ENCODE measurements at regions not wholly inside any gene's neighbourhood (a gene's known extent, or its start where the extent isn't known, plus 50 kb on each side); places are given as distances from the start of the nearest gene placed in this dataset.

- POLR2A ChIA-PET: no interaction called here
- Histone ChIP-seq H3K79me2 (ENCODE audit: control insufficient read depth, insufficient read depth, low read length) (no peaks in the 10 kb centered on the region), H3K27me3 (ENCODE audit: control insufficient read depth in 2 of 2, insufficient read depth in 2 of 2, low read length in 2 of 2) (no peaks in the 10 kb centered on the region), H3K9me3 (replicated peaks; ENCODE audit: control insufficient read depth, insufficient read depth, low read length) (no peaks in the 10 kb centered on the region), H3K27ac (ENCODE audit: insufficient read depth, low read depth, low read length) (no peak overlapping the region), H3K9me1 (replicated peaks; ENCODE audit: control insufficient read depth, extremely low read depth, insufficient read depth, low read length) (no peaks in the 10 kb centered on the region), H3K4me1 (ENCODE audit: control insufficient read depth, extremely low read depth, insufficient read depth, low read length) (peaks cover 18% of the 10 kb centered on the region), H3K4me3 (replicated peaks in 1 of 3; ENCODE audit: insufficient read depth in 1 of 3, low read depth in 1 of 3, low read length in 3 of 3) (no peak overlapping the region), H3K9ac (replicated peaks; ENCODE audit: extremely low read depth, insufficient read depth, low read length) (no peak overlapping the region), H2AFZ (ENCODE audit: low read depth, low read length) (no peak overlapping the region), H4K20me1 (replicated peaks; ENCODE audit: control insufficient read depth, extremely low read depth, insufficient read depth, low read length) (no peaks in the 10 kb centered on the region), H3K36me3 (ENCODE audit: control insufficient read depth in 2 of 2, extremely low read depth in 1 of 2, insufficient read depth in 2 of 2, low read length in 2 of 2) (no peaks in the 10 kb centered on the region), H3K4me2 (ENCODE audit: insufficient read depth, low read length) (no peak overlapping the region)
- TF ChIP-seq EZH2 (IDR thresholded peaks at IDR 0.05; ENCODE audit: borderline replicate concordance, low read depth, low read length, severe bottlenecking) (no peak), JUN (IDR thresholded peaks at IDR 0.05; ENCODE audit: borderline replicate concordance, insufficient read depth, insufficient read length, low read depth) (no peak), CTCF (IDR thresholded peaks at IDR 0.05; ENCODE audit: extremely low read depth in 1 of 2, insufficient read depth in 1 of 2, low read depth in 1 of 2, low read length in 2 of 2) (no peak)
- intact Hi-C loops (cut with micrococcal nuclease): loop anchor here (5.0 to 10.0 kb wide), 2 partner anchors 1462 to 1645 kb away; no protein-coding TSS in a partner anchor
- DNase-seq (ENCODE audit: low read depth, low spot score) (no peak), FAIRE-seq (no peak)
- dilution Hi-C loops (cut with MboI; ENCODE audit: extremely low pct_ligation_motif_present, low sequenced_read_pairs): no loop called here
- BruUV-seq (replicated peaks): no TSS peak
- CTCF ChIA-PET: interaction anchor here (1.0 kb wide), 1 partner anchor 8 kb away, joined by 3 read pairs; no protein-coding TSS in a partner anchor
These were observed 853.2 kb upstream of the INTU start for GRCh38 chr4:126779436-126780166.

GRCh38 chr4:126783191-126783590 is 849.6 kb upstream of the INTU start:
- Histone ChIP-seq H3K79me2 (ENCODE audit: control insufficient read depth, insufficient read depth, low read length) (no peaks in the 10 kb centered on the region), H3K9ac (replicated peaks; ENCODE audit: extremely low read depth, insufficient read depth, low read length) (no peak overlapping the region), H3K9me3 (replicated peaks; ENCODE audit: control insufficient read depth, insufficient read depth, low read length) (no peaks in the 10 kb centered on the region), H3K9me1 (replicated peaks; ENCODE audit: control insufficient read depth, extremely low read depth, insufficient read depth, low read length) (no peaks in the 10 kb centered on the region), H3K36me3 (ENCODE audit: control insufficient read depth in 2 of 2, extremely low read depth in 1 of 2, insufficient read depth in 2 of 2, low read length in 2 of 2) (no peaks in the 10 kb centered on the region), H2AFZ (ENCODE audit: low read depth, low read length) (no peak overlapping the region), H3K4me2 (ENCODE audit: insufficient read depth, low read length) (no peak overlapping the region), H3K4me1 (ENCODE audit: control insufficient read depth, extremely low read depth, insufficient read depth, low read length) (peaks cover under 1% of the 10 kb centered on the region), H3K4me3 (replicated peaks in 1 of 3; ENCODE audit: insufficient read depth in 1 of 3, low read depth in 1 of 3, low read length in 3 of 3) (no peak overlapping the region), H3K27me3 (ENCODE audit: control insufficient read depth in 2 of 2, insufficient read depth in 2 of 2, low read length in 2 of 2) (no peaks in the 10 kb centered on the region), H3K27ac (ENCODE audit: insufficient read depth, low read depth, low read length) (no peak overlapping the region), H4K20me1 (replicated peaks; ENCODE audit: control insufficient read depth, extremely low read depth, insufficient read depth, low read length) (no peaks in the 10 kb centered on the region)
- dilution Hi-C loops (cut with MboI; ENCODE audit: extremely low pct_ligation_motif_present, low sequenced_read_pairs) (no loop called here), intact Hi-C loops (cut with micrococcal nuclease) (loop anchor here (10.0 kb wide), 1 partner anchor 1648 kb away; no protein-coding TSS in a partner anchor)
- BruUV-seq (replicated peaks): no TSS peak
- FAIRE-seq: no peak
- POLR2A ChIA-PET: no interaction called here
- DNase-seq (ENCODE audit: low read depth, low spot score): no peak
- TF ChIP-seq MYC (IDR thresholded peaks at IDR 0.05; ENCODE audit: low read depth, low read length) (no peak), EZH2 (IDR thresholded peaks at IDR 0.05; ENCODE audit: borderline replicate concordance, low read depth, low read length, severe bottlenecking) (no peak), JUN (IDR thresholded peaks at IDR 0.05; ENCODE audit: borderline replicate concordance, insufficient read depth, insufficient read length, low read depth) (no peak), MAX (IDR thresholded peaks at IDR 0.05; ENCODE audit: insufficient read depth, insufficient read length) (no peak), POLR2A (IDR thresholded peaks at IDR 0.05; ENCODE audit: low read depth, low read length) (no peak), POLR2AphosphoS5 (IDR thresholded peaks at IDR 0.05; ENCODE audit: insufficient read depth, low read depth, low read length) (no peak), GATA2 (IDR thresholded peaks at IDR 0.05; ENCODE audit: insufficient read depth, insufficient read length, low read depth, low read length) (no peak), CTCF (IDR thresholded peaks at IDR 0.05; ENCODE audit: extremely low read depth in 1 of 2, insufficient read depth in 1 of 2, low read depth in 1 of 2, low read length in 2 of 2) (no peak), FOS (IDR thresholded peaks at IDR 0.05; ENCODE audit: borderline replicate concordance, insufficient read depth, low read length) (no peak)
- CTCF ChIA-PET: no interaction called here
